NT2/D1 (cell line): ENCODE measurements at regions not wholly inside any gene's neighbourhood (a gene's known extent, or its start where the extent isn't known, plus 50 kb on each side); places are given as distances from the start of the nearest gene placed in this dataset.

Source experiments
- YY1 ChIP-seq: IDR thresholded peaks from 2 replicates; pipeline ENCODE4 v1.6.1; 2011; ENCODE audit not compliant: insufficient read length, insufficient read depth
- ZNF274 ChIP-seq: IDR thresholded peaks from 2 replicates; pipeline ENCODE4 v1.6.1; 2011; ENCODE audit warnings: mild to moderate bottlenecking, low read depth, low read length

DNA sequence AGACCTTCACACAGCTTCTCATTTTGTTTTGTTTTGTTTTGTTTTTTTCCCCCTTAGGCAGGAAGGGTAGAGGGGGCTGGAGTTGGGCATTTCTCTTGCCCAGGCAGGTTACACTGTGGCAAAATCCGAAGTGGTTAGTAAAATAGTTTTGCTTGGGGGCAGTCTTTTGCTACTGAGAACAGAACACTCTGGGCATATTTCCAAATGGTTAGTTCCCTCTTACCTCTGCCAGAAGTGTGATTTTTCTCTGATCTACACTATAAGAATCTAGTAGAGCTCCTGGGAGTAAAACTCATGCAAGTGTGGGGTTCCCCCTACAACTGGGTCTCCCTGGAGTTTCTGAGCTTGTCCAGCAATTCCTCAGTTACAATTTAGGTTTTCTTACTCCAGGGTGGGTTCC is 61.7 kb downstream of the NPS start:
- TF ChIP-seq ZNF274 (no peak), YY1 (no peak)
